HG02870 (cell line): ENCODE measurements at regions not wholly inside any gene's neighbourhood (a gene's known extent, or its start where the extent isn't known, plus 50 kb on each side); places are given as distances from the start of the nearest gene placed in this dataset.
"Not testable (repeated sequence)": the region's sequence is repeated elsewhere in the genome, so short reads cannot be mapped to it uniquely, and the experiment has no call there.

Source experiments
- ATAC-seq: cut with Tn5 transposase; IDR thresholded peaks from one replicate; pipeline ENCODE4 v1.9.1; 2021; ENCODE audit warnings: mild to moderate bottlenecking, moderate library complexity; ENCODE audit not compliant: unreplicated experiment

DNA sequence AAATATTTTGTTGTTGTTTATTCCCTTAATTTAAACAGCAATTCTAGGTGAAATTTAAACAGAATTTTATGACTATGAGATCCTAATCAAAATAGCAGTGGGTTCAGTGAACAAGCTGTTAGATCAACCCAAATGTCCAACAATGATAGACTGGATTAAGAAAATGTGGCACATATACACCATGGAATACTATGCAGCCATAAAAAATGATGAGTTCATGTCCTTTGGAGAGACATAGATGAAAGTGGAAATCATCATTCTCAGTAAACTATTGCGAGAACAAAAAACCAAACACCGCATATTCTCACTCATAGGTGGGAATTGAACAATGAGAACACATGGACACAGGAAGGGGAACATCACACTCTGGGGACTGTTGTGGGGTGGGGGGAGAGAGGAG lies 407.3 kb upstream of the ADAMTSL1 start:
- ATAC-seq, result not testable (repeated sequence)

DNA sequence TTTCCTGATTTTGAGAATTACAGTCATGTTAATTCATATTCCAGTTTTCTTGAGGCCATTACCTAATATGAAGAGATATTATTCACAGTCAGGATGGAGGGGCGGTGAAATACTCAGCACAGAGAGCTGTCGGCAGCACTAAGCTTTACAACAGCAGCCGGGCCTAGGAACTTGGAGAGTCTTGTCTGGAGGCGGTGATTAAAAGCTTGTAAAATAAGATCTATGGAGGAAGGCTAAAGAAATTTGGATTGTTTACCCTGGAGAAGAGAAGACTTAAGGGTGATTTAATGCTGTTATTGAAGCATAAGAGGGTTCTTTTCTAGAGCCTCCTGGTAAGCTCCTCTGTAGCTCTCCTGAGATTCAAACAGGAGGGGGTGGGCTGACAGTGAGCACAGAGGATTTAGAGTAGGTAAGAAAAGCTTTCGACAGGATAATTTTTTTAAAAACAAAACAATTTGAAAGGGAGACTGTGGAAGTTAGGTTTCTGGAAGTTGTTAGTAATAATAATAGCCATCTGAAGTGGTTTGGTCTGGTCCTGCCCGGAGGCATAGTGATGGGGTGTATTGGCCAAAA lies 406.3 kb upstream of the ADAMTSL1 start:
- no peak for ATAC-seq

GRCh38 chr9:18068900-18069299 lies 405.1 kb upstream of the ADAMTSL1 start:
- ATAC-seq, result no peak

- ATAC-seq, result no peak
Measured at GRCh38 chr9:18071651-18072060, 402.3 kb upstream of the ADAMTSL1 start.

DNA sequence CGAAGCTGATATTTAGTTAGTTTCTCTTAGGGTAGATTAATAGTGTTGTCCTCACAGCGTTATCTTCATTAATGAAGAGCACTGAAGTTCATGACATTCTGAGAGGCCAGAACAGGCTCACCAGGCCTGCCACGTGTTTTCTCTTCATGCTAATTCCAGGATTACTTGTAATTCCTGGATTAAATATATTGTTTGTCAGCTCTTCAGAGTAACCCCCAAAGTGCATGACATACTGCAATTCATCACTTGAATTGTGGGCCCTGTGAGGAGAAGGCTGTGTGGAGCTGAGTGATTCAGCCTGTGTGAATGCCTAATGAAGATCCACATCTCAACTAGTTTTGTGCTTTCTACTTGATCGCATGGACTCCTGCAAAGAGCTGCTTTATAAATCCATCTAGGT lies 401.0 kb upstream of the ADAMTSL1 start:
- no peak for ATAC-seq

GRCh38 chr9:18074041-18074440 lies 399.9 kb upstream of the ADAMTSL1 start:
- no peak for ATAC-seq

DNA sequence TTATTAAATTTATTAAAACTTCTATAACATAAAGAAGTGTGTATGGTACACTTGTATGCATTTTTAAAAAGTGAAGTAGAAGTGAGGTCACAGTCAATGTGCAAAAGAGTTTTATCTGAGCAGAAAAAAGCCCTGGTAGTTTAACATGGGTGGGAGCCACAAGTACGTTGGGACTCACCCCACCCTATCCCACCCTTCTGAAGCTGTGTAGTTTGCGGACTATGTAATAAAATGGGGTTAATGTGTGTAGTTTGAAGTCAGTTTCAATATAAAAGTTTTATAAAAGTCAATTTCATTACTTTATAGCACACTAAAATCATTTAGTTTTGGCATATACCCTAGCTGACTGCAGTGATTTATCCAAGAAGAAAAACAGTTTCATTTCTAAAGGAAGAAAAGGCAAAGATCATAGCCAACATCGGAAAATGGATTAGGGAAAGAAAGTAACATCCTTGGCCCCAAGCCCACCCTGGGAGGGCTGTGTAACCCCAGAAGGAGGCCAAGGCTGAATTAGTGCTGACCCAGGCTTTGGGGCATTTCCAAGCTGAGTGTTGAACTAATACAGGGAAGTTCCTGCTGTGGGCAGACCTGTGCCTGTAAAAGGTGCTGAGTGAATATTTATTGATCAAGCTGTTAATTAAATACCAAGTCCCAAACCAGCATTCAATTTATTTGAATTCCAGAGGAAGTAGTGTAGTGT lies 398.6 kb upstream of the ADAMTSL1 start:
- no peak for ATAC-seq

DNA sequence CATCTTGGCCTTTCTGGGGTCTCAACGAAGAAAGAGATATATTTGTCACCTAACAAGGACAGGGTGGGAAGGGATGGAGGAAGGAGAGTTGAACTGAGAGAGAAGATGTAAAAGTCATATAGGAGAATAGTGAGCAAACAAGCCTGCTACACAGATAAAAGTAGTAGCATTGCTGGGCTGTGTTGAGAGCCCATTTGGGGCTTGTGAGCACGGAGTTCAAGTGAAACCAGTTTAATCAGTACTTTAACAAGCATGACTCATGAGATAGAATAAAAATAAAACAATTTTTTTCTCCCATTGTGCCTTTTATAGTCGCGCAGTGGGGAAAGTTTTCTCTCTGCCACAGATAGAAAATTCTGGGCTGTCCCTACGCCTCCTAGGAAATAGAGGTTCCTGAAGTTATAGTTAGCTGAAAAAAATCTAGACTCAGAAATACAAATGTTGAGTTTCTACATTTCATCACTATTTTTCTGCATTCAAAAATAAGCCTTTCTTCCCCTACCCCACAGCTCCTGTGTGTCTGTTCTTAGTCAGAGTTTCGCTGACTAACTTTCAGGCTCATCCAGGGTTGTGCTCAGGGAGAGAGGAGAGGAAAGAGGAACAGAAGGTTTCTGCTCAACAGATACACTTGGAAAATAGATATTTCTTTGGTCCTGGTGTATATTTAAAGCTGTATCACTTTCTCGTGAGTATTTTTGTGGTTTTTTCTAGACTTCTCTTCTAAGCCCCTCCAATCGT lies 395.8 kb upstream of the ADAMTSL1 start:
- ATAC-seq, result no peak

DNA sequence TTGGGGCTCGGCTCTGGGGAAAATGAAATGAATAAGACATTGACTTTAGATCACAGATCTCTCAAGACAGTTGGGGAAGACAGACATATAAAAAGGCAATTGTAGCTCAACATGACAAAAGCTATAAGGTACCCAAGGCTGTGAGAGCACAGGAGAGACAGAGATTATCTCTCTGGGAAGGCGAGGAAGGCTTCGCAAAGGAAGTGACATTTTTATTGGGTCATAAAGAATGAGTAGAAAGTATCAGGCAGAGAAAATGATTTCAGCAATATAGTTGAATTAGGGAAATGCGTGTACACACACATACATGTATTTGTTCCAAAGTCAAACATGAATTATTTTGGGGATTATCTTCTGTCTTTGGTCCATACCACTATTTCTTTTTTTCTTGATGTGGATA lies 381.8 kb upstream of the ADAMTSL1 start:
- ATAC-seq, result no peak

DNA sequence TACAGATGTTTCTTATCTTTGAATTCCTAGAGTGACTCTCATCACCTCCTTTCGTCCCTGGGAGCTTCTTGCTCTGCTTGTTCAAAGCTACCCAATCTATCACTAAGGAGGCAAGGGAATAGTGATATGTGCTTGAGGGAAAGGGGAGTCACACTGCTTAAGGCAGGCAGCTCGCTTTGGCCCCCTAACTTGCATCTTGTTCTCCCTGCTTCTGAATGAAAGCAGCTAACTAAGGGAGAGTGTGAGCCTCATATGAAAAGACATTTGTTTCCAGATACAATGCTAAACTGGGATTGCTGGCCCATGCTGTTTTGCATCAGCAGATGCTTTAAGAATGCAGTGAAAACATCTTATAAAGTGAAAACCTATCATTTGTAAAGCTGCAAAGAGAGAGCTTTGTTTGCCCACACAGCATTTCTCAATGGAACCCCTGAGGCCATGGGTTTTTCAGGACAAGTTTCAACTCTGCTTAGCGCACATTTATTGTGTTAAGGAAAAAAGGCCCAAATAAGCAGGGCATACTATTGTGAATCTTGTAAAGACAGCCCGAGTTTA lies 367.9 kb upstream of the ADAMTSL1 start:
- no peak for ATAC-seq

DNA sequence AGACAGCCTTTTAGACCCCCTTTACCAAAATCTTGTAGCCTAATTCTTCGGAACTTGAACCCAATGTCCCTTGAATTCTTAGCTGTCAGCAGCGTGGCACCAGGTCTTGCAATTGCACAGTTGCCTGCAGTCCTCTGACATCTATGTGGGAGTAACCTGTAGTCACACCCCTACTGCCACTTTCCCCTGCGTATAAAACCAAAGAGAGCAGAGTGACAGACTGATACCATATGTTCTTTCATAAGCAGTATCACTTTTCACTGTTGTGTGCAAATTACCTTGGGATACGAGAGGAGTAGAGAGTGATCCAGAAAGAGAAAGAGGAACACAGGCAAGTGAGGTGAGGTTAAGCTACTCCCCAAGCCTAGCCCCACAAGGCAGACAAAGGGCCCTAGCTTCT lies 364.3 kb upstream of the ADAMTSL1 start:
- ATAC-seq, result no peak

GRCh38 chr9:18111146-18111545 lies 362.8 kb upstream of the ADAMTSL1 start:
- no peak for ATAC-seq

DNA sequence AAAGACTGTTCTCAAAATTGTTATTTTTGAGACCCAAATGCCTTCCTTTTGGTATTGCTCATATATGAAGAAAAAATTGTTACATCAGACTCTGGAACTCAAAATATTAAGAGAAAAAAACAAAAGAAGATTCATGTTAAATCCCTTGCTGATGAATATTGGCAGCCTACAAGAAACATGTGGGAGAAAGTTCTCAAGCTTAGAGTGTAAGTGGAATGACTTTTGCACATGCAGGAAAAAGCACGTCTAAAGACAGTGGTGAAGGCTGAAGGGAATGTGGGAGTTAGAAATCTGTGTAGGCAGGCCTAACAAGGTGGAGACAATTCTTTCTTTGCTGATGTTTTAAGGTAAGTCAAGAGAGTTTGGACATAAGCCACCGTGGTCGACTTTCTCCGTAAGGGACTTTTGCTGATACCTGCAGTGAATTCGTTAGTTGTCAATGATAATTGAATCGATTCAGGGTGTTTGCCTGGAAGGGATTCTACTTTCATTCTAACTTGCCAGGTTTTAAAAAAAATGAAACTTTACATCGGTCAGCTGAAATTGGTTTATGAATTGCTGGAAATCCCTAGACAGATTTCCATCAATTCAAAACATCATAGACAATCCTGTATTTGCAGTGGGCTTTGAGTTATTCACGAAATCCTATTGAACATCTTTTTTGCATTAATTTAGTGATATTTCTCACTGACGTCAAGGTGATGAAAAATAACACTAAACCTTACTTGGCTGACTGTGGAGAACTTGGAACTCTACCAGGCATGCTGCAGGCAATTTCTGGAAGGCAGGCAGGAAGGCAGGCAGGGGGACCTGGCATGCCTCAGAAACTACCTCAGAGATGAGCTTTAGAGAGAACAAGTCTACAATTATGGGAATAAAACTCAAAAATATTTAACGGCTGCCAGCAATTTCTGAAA lies 359.1 kb upstream of the ADAMTSL1 start:
- ATAC-seq, result no peak

- ATAC-seq, result no peak
Measured at GRCh38 chr9:18118268-18118667, 355.7 kb upstream of the ADAMTSL1 start.

DNA sequence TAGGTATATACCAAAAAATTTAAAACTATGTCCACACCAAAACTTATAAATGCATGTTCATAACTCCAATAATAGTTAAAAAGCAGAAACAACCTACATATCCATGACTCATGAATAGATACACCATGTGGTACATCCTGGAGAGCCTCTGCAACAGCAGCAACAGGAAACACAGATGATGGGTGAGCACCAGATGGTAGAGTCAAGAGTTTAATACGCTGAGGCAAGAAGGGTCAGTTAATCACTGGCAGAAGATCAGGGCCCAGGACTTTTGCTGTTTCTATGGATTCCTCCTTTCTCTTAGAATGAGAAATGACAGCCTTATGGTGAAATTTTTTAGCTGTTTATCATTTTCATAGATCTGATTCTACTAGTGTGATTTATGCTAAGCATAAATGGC lies 351.8 kb upstream of the ADAMTSL1 start:
- no peak for ATAC-seq

DNA sequence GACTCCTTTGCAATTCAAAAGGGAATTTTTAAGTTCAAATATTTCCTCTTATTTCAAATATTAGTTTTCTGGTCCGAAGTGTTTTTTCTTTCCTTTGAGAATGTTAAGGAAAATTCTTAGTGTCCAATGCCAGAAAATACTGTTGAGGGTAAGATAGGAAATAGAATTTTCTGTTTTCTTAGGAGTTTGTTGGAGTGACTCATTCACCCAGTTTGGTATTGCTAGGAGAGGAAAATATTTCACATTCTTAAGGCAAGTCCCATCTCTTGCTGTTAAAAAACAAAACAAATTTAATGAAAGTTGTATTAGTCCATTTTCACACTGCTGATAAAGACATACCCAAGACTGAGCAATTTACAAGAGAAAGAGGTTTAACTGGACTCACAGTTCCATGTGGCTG lies 349.2 kb upstream of the ADAMTSL1 start:
- ATAC-seq, result no peak

- ATAC-seq, result no peak
Measured at GRCh38 chr9:18126831-18127498, 347.0 kb upstream of the ADAMTSL1 start.

- no peak for ATAC-seq
Measured at GRCh38 chr9:18127499-18127875, 346.5 kb upstream of the ADAMTSL1 start.

GRCh38 chr9:18129809-18130334 lies 344.1 kb upstream of the ADAMTSL1 start:
- ATAC-seq, result no peak

- ATAC-seq, result no peak
Measured at GRCh38 chr9:18136354-18136994, 337.5 kb upstream of the ADAMTSL1 start.
